ENCODE measurements at regions not wholly inside any gene's neighbourhood (a gene's known extent, or its start where the extent isn't known, plus 50 kb on each side); places are given as distances from the start of the nearest gene placed in this dataset.
"Not testable (repeated sequence)": the region's sequence is repeated elsewhere in the genome, so short reads cannot be mapped to it uniquely, and the experiment has no call there.

- DNase-seq, result peak; percentile 14 to 29
These were observed 227.1 kb upstream of the NBPF12 start for GRCh38 chr1:146710838-146711521.

GRCh38 chr1:146709302-146709701 lies 228.8 kb upstream of the NBPF12 start:
- not testable (repeated sequence) for DNase-seq

DNA sequence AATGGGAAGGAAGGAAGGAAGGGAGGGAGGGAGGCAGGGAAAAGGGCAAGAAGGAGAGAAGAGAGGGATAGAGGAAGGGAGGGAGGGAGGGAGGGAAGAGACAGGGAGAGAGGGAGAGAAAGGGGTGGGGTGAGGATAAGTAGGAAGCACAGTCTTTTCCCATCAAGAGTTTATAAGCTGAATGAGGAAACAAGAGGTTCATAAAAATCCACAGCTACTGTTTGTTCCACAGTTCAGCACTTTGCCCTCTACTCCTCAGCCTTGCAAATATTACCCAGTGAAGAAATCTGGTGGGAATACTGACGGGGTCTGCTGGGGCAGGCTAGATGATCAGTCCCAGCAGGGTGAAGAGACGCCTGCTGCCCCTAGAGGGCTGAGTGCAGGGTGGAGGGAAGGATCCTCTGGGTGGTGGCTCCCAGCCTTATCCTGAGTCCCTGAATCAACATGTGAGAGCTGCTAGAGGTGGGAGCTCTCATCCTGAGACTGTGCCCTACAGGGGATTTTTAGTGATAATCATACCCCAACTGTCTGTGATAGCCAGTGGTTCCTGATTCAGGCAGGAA lies 233.9 kb upstream of the NBPF12 start:
- not testable (repeated sequence) for DNase-seq

DNA sequence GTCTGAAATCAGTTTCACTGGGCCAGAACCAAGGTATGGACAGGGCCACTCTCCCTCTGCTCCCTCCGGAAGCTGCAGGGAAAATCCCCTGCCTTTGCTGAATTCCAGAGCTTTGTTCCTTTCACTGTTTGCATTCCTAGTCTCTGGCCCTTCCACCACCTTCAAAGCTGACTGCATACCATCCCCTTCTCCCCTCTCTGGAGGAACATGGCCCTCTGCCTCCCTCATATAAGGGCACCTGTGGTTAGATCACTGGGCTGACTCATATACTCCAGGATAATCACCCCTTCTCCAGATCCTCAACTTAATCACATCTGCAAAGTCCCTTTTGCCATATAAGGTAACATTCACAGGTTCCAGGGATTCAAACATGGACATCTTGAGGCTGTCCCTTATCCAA lies 236.8 kb upstream of the NBPF12 start:
- DNase-seq, result not testable (repeated sequence)

DNA sequence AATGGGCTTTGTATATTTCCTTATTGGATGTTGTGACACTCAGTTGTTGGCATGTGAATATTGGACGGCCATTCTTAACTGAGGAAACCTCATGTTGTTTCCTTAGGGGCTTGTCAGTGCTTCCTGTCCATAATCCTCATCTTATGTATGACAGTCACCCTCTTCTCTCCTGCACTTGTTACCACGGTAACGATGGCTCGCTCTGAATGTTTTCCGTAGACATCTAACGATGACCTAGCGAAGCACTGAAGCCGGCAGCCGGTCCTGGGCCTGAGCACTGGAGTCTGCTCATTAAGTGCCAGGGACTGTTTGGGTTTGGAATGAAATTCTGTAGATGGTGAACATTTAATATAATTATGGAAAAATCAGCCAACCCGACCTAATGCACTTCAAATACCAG lies 242.7 kb upstream of the NBPF12 start:
- DNase-seq, result not testable (repeated sequence)

DNA sequence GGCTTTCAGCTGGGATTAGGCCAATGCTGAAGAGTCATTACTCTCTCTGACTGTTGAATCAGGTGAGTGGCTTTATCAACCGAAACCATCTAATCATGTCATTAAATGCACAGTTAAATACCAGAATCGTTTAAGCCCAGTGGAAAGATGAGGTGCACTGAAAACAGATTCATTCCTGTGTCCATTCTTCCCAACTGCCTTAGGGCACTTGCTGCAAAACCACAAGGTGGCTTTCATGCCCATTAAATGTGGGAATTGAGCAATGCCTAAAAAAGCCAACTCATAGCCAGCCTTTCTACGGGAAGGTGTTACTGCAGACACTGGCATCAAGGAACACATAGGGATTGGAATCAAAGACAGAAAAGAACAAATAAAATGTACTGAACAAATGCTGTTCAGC lies 246.3 kb upstream of the NBPF12 start:
- DNase-seq, result not testable (repeated sequence)

DNA sequence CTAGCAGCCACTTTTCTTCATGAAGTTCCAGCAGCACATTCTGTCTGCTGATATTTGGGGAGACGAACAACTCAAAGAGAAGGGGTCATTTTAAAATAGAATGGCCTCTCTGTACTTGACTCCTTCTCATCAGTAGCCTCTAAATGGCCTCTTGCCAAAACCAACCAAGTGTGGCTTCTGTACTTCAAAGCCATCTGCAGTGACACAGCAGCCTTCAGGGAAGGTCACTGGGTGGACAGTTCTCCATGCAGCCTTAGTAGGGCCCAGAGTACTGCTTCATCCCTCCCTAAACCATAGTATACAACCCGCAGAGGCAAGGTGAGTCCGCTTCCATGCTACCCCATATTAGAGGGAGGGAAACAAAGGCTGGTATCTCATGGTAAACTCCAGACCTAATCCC lies 249.2 kb upstream of the NBPF12 start:
- DNase-seq, result not testable (repeated sequence)

- DNase-seq, result not testable (repeated sequence)
These were observed 251.3 kb upstream of the NBPF12 start for GRCh38 chr1:146686777-146687366.

DNA sequence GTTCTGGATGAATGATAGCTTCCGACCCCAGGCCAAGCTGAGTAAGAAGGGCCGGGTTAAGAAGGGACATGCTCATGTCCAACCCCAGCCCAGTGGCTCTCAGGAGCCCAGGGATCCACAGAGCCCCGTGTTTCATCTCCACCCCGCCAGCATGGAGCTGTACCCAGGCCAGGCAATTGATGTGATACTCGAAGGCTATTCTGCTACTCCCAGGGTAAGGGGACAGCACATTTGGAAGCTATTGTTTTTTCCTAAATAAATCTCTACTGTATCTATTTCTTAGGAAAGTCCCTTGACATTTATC lies 255.0 kb upstream of the NBPF12 start:
- DNase-seq, result not testable (repeated sequence)

DNA sequence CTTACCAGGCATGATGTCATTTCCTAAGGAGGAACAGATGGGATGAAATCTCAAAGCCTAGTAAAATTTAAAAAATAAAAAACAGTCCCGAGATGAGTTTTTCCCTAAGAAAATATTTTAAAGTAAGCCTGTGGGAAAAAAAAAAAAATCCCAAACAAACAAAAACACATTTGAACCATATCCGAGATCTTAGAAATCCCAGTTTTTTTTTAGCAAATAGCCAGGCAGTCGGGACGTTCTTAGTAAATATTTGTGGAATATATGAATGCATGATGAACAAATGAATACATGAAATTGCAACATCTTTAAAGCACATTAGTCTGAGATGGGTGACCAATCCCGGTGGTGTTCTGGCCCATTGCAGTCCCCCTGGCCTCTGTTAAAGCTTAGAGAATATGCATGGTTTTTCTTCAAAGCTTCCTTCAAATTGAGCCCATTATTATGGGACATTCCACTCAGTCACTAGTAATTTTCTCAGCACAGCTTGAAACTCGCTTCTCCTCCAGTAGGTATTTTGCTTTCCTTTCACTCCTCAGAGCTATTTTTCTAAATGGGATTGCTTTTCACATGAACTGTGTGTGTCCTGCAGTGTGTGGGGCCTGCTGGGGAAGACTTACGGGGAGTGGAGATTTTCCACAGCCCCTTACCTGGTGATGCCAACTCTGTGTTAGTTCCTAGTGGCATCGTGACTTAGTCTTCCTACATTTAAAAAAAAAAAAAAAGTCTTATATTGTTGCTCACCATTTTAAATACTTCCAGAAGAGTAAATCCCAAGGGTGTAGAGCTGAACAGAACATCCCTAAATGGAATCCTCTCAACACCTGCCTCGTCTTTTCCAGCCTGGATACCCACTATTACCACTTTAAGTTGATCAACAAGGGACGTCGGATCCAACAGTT lies 255.6 kb upstream of the NBPF12 start:
- DNase-seq, result not testable (repeated sequence)

- DNase-seq, result peak; percentile 27 to 58
These were observed 264.3 kb upstream of the NBPF12 start for GRCh38 chr1:146673729-146674299.

- not testable (repeated sequence) for DNase-seq
These were observed 265.5 kb upstream of the NBPF12 start for GRCh38 chr1:146672608-146673007.

- DNase-seq, result not testable (repeated sequence)
These were observed 266.5 kb upstream of the NBPF12 start for GRCh38 chr1:146671588-146671987.

DNA sequence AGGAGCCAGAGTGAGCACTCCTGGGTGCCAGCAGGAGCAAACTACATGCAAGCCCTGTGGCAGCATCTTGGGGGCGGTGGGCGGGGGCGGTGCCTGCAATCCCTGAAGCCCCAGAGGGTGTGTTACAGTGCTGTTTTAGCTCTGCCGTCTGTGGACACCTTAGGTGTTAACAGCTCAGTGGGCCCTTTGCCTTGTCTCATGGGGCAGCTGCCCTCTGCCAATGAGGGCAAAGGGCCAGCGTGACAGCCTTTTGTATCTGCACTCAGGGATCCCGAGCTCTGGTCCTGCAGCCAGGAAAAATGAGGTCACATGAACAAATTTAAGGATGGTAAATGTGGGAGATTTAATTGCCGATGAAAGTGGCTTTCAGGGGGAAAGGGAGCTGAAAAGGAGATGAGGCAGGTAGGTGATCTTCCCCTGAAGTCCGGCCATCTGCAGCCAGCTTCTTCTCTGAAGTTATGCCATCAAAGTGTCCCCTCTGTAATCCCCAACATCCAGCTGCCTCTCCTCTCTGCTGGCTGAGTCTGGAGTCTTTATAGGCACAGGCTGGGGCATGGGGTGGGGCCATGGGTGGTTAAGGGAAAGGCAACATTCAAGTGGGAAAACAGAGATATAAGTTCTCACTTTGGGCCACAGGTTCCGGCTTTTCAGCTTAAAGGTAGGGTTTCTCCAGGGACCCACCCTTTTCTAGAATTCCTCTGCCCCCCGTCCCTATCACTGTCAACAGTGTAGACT lies 267.1 kb upstream of the NBPF12 start:
- not testable (repeated sequence) for DNase-seq

DNA sequence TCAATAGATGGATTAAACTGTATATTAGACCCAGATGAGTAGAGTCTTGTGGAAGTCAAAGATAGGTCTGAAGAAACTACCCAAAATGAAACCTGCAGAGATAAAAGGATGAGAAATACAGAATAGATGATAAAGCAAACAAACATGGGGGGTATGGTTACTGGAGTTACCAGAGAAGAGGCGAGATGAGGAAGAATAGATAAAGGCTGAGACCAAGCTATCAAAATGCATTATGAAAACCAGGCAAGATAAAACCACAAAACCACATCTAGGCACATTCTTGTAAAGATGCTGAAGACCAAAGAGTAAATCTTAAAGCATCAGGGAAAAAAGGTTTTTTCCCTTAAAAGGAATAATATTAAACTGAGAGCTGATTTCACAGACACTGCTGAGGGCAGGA lies 271.8 kb upstream of the NBPF12 start:
- DNase-seq, result not testable (repeated sequence)

GRCh38 chr1:146660242-146660641 lies 277.9 kb upstream of the NBPF12 start:
- DNase-seq, result not testable (repeated sequence)

GRCh38 chr1:146656356-146657060 lies 281.6 kb upstream of the NBPF12 start:
- not testable (repeated sequence) for DNase-seq

- not testable (repeated sequence) for DNase-seq
These were observed 283.4 kb upstream of the NBPF12 start for GRCh38 chr1:146654763-146655162.

GRCh38 chr1:146645978-146646604 lies 292.0 kb upstream of the NBPF12 start:
- not testable (repeated sequence) for DNase-seq

- not testable (repeated sequence) for DNase-seq
These were observed 296.6 kb upstream of the NBPF12 start for GRCh38 chr1:146641534-146641933.

- DNase-seq, result not testable (repeated sequence)
These were observed 297.5 kb upstream of the NBPF12 start for GRCh38 chr1:146640671-146641070.
